H1 (cell line): ENCODE measurements at regions not wholly inside any gene's neighbourhood (a gene's known extent, or its start where the extent isn't known, plus 50 kb on each side); places are given as distances from the start of the nearest gene placed in this dataset.

Source experiments
- CTCF ChIA-PET: fragments of 300-600 bp; sonication (Branson Sonifier 250); formaldehyde crosslinking; loops from one replicate; lab custom pipeline; 2021; ENCODE audit not compliant: partially characterized antibody; lab: Charles Lee
- POLR2A ChIA-PET: fragments of 300-600 bp; sonication (Branson Sonifier 250); formaldehyde crosslinking; loops from one replicate; lab custom pipeline; 2021; ENCODE audit warnings: inconsistent platforms; ENCODE audit not compliant: partially characterized antibody; lab: Charles Lee
- DNase-seq, 2 experiments: peaks; one replicate each; pipeline versions ENCODE4 v3.0.0 to v3.0.0-alpha.2; 2010 to 2022; ENCODE audit warnings: low spot score in 2 of 2, low read depth in 1 of 2, mixed read lengths in 1 of 2
- FAIRE-seq: peaks from 2 replicates; lab custom pipeline; 2011; peaks lifted over from hg19 to GRCh38; lab: Jason Lieb, UNC
- H2AFZ ChIP-seq: 2 replicates; pipeline ENCODE4 v1.8.1; 2012; ENCODE audit warnings: low read length, inconsistent platforms
- H2AK5ac ChIP-seq: 2 replicates; pipeline ENCODE4 v1.6.1; 2013; ENCODE audit warnings: low read depth, low read length
- H2BK120ac ChIP-seq: replicated peaks from 2 replicates; pipeline ENCODE3; 2013; ENCODE audit warnings: low read depth, low read length, inconsistent platforms
- H2BK12ac ChIP-seq: 2 replicates; pipeline ENCODE4 v1.6.1; 2013; ENCODE audit warnings: low read depth, low read length
- H2BK15ac ChIP-seq: 2 replicates; pipeline ENCODE4 v1.6.1; 2013; ENCODE audit warnings: low read length
- H2BK20ac ChIP-seq: 2 replicates; pipeline ENCODE4 v1.6.1; 2013; ENCODE audit warnings: low read length
- H2BK5ac ChIP-seq: 2 replicates; pipeline ENCODE4 v1.6.1; 2013; ENCODE audit warnings: low read depth, low read length
- H3K14ac ChIP-seq: 2 replicates; pipeline ENCODE4 v1.6.1; 2013; ENCODE audit warnings: inconsistent platforms; ENCODE audit not compliant: insufficient read length
- H3K18ac ChIP-seq: 2 replicates; pipeline ENCODE4 v1.6.1; 2013; ENCODE audit warnings: low read length; ENCODE audit errors: extremely low read depth
- H3K23ac ChIP-seq: 2 replicates; pipeline ENCODE4 v1.6.1; 2013; ENCODE audit warnings: inconsistent platforms; ENCODE audit not compliant: insufficient read length
- H3K23me2 ChIP-seq: 2 replicates; pipeline ENCODE4 v1.6.1; 2013; ENCODE audit warnings: low read depth, low read length
- H3K27ac ChIP-seq: 2 replicates; pipeline ENCODE4 v1.6.1; 2011; ENCODE audit warnings: low read depth, low read length, inconsistent platforms
- H3K27me3 ChIP-seq, 4 experiments: replicated peaks in 1 of 4; 1 replicate in 1 of 4; 2 replicates in 3 of 4; pipeline versions ENCODE4 v1.6.1 to v1.8.1; 2011 to 2013; ENCODE audit warnings: low read length in 3 of 4, mild to moderate bottlenecking in 3 of 4, inconsistent platforms in 2 of 4, mixed read lengths in 2 of 4, moderate library complexity in 1 of 4; ENCODE audit not compliant: control insufficient read depth in 3 of 4, insufficient read depth in 3 of 4; ENCODE audit errors: extremely low read depth in 1 of 4
- H3K36me3 ChIP-seq, 4 experiments: 2 replicates each; pipeline versions ENCODE4 v1.6.1 to v1.8.1; 2011 to 2013; ENCODE audit warnings: mild to moderate bottlenecking in 4 of 4, low read length in 3 of 4, moderate library complexity in 2 of 4, control low read depth in 1 of 4, inconsistent platforms in 1 of 4; ENCODE audit not compliant: insufficient read depth in 4 of 4, control insufficient read depth in 2 of 4
- H3K4ac ChIP-seq: replicated peaks from 2 replicates; pipeline ENCODE3; 2013; ENCODE audit warnings: low read length, low read depth, mixed read lengths, inconsistent platforms; ENCODE audit not compliant: insufficient read length
- H3K4me1 ChIP-seq, 4 experiments: replicated peaks in 1 of 4; 1 replicate in 1 of 4; 2 replicates in 3 of 4; pipeline versions ENCODE4 v1.6.1 to v1.8.1; 2011 to 2013; ENCODE audit warnings: low read length in 3 of 4, inconsistent platforms in 2 of 4, mixed read lengths in 1 of 4; ENCODE audit not compliant: insufficient read depth in 4 of 4, control insufficient read depth in 3 of 4
- H3K4me2 ChIP-seq, 2 experiments: 2 replicates each; pipeline versions ENCODE4 v1.6.1 to v1.8.1; 2011 to 2013; ENCODE audit warnings: low read depth in 2 of 2, low read length in 2 of 2, control low read depth in 1 of 2, inconsistent platforms in 1 of 2, mild to moderate bottlenecking in 1 of 2; ENCODE audit not compliant: insufficient read depth in 1 of 2
- H3K4me3 ChIP-seq, 4 experiments: fragments of 200-600, 300-600 bp in 1 of 4; sonication (generic), shearing (Covaris generic), sonication (Bioruptor Twin) in 1 of 4; 2 replicates each; pipeline versions ENCODE4 v1.5.1 to v1.8.1; 2011 to 2016; ENCODE audit warnings: low read length in 4 of 4, low read depth in 3 of 4, control low read depth in 2 of 4, inconsistent platforms in 2 of 4, mild to moderate bottlenecking in 2 of 4, mixed read lengths in 1 of 4, moderate library complexity in 1 of 4; ENCODE audit not compliant: insufficient read depth in 2 of 4; ENCODE audit errors: extremely low read depth in 1 of 4
- H3K56ac ChIP-seq: replicated peaks from 2 replicates; pipeline ENCODE3; 2013; ENCODE audit warnings: low read depth, mild to moderate bottlenecking, mixed read lengths, low read length, inconsistent platforms; ENCODE audit not compliant: insufficient read length
- H3K79me1 ChIP-seq: 2 replicates; pipeline ENCODE4 v1.6.1; 2013; ENCODE audit warnings: low read depth, low read length, control low read depth
- H3K79me2 ChIP-seq, 2 experiments: 2 replicates each; pipeline versions ENCODE4 v1.6.1 to v1.8.1; 2012 to 2013; ENCODE audit warnings: low read length in 2 of 2, mild to moderate bottlenecking in 2 of 2, inconsistent platforms in 1 of 2; ENCODE audit not compliant: insufficient read depth in 2 of 2, control insufficient read depth in 1 of 2
- H3K9ac ChIP-seq, 4 experiments: replicated peaks in 1 of 4; 1 replicate in 1 of 4; 2 replicates in 3 of 4; pipeline versions ENCODE4 v1.6.1 to v1.8.1; 2011 to 2013; ENCODE audit warnings: low read depth in 3 of 4, low read length in 3 of 4, control low read depth in 2 of 4, mild to moderate bottlenecking in 2 of 4, moderate library complexity in 2 of 4, inconsistent platforms in 1 of 4; ENCODE audit errors: extremely low read depth in 1 of 4
- H3K9me3 ChIP-seq, 2 experiments: 2 replicates each; pipeline versions ENCODE4 v1.6.1 to v1.8.1; 2012 to 2013; ENCODE audit warnings: mild to moderate bottlenecking in 2 of 2, moderate library complexity in 2 of 2, control low read depth in 1 of 2, inconsistent platforms in 1 of 2, low read depth in 1 of 2, low read length in 1 of 2, mixed read lengths in 1 of 2; ENCODE audit not compliant: insufficient read depth in 2 of 2
- H4K20me1 ChIP-seq, 2 experiments: replicated peaks in 1 of 2; 2 replicates each; pipeline versions ENCODE3 to v1.8.1; 2011 to 2013; ENCODE audit warnings: inconsistent platforms in 2 of 2, low read length in 2 of 2, mild to moderate bottlenecking in 1 of 2; ENCODE audit not compliant: insufficient read depth in 2 of 2, control insufficient read depth in 1 of 2
- H4K5ac ChIP-seq: 2 replicates; pipeline ENCODE4 v1.6.1; 2013; ENCODE audit warnings: low read length, low read depth, mixed read lengths, inconsistent platforms; ENCODE audit not compliant: insufficient read length
- H4K8ac ChIP-seq: 2 replicates; pipeline ENCODE4 v1.8.0; 2013; ENCODE audit warnings: mild to moderate bottlenecking, moderate library complexity, low read length, inconsistent platforms; ENCODE audit not compliant: insufficient read depth; ENCODE audit errors: extremely low read depth
- H4K91ac ChIP-seq: replicated peaks from 2 replicates; pipeline ENCODE3; 2013; ENCODE audit warnings: low read length, mixed read lengths, inconsistent platforms; ENCODE audit not compliant: insufficient read length
- EGR1 ChIP-seq: IDR thresholded peaks from 2 replicates; pipeline ENCODE4 v1.6.1; 2011; ENCODE audit warnings: low read depth, low read length, borderline replicate concordance
- KDM5A ChIP-seq: fragments of 200-600 bp; IDR thresholded peaks from 2 replicates; pipeline ENCODE4 v1.7.1; 2012; ENCODE audit warnings: mild to moderate bottlenecking, low read length, inconsistent platforms, mixed read lengths
- POU5F1 ChIP-seq: IDR thresholded peaks from 2 replicates; pipeline ENCODE4 v1.6.1; 2011; ENCODE audit warnings: low read depth, mild to moderate bottlenecking, low read length, moderate library complexity
- RFX5 ChIP-seq: IDR thresholded peaks from 2 replicates; pipeline ENCODE4 v1.6.1; 2011; ENCODE audit warnings: low read depth, low read length, improper control_type of control experiment, borderline replicate concordance
- SP1 ChIP-seq: IDR thresholded peaks from 2 replicates; pipeline ENCODE4 v1.6.1; 2011; ENCODE audit warnings: low read depth, low read length
- SP2 ChIP-seq: IDR thresholded peaks from 2 replicates; pipeline ENCODE4 v1.6.1; 2012; ENCODE audit warnings: mild to moderate bottlenecking, low read length, inconsistent platforms
- TAF7 ChIP-seq: optimal IDR thresholded peaks from 2 replicates; pipeline ENCODE3; 2011; ENCODE audit warnings: low read depth, mild to moderate bottlenecking, inconsistent platforms, low read length, moderate library complexity, borderline replicate concordance
- WGBS, 2 experiments: shearing (Covaris generic) in 1 of 2; methylation state at CpG; one replicate each; pipeline versions ENCODE4 v1.1.6 to v1.1.7; 2013 to 2015; ENCODE audit warnings: low lambda C conversion rate in 2 of 2, mixed read lengths in 2 of 2, inconsistent platforms in 1 of 2, low coverage in 1 of 2, missing lambda C conversion rate in 1 of 2; ENCODE audit not compliant: insufficient replicate concordance in 2 of 2, insufficient coverage in 1 of 2, insufficient read length in 1 of 2; ENCODE audit errors: extremely low coverage in 1 of 2, missing lambda C conversion rate in 1 of 2; 5-methylcytosine and 5-hydroxymethylcytosine counted together

DNA sequence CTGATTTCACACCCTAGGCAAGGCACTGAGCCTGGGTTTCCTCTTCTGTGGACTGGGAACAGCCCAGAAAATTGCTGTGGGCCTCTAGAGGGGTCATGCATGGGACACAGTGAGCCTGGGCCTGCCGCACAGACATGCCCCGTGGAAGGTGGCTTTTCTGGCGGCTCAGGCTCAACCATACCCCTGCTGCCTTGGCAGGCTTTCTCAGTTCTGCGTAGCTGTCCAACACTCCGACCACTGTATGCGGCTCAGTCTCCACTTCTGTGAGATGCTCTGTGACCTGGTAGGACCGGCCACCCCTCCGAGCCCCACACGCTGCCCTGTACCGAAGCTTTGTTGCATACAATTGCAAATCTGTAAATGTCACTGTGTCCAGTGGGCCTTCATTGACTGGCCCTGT is 126.3 kb downstream of the UQCRFS1 start:
- Histone ChIP-seq H3K4me3 (no peak overlapping the region), H2BK120ac (no peak overlapping the region)
- TF ChIP-seq KDM5A (no peak), EGR1 (no peak), SP1 (no peak), RFX5 (no peak), TAF7 (no peak), POU5F1 (no peak), SP2 (no peak)

More for the DNA sequence above, 126.3 kb downstream of the UQCRFS1 start:
- ChIA-PET CTCF (interaction anchor here (1.1 to 1.5 kb wide), 2 partner anchors 10 to 49 kb away, joined by 3 to 4 read pairs; no protein-coding TSS in a partner anchor), POLR2A (no interaction called here)
- no peak overlapping the region for H2BK12ac ChIP-seq
- H3K9ac ChIP-seq: no peak overlapping the region
- 92% methylated on average over 10 of the region's 10 CpGs; no CpG with 5 or more reads in 1 of the 2 experiments for WGBS, 2 experiments
- no peaks in the 10 kb centered on the region for H3K27me3 ChIP-seq
- peaks cover 0 to 7% (median 3%) of the 10 kb centered on the region in 4 experiments; a peak in 5 of 7 replicates for H3K4me1 ChIP-seq
- no peaks in the 10 kb centered on the region for H3K79me2 ChIP-seq
- no peak overlapping the region for H2AK5ac ChIP-seq
- H2BK20ac ChIP-seq: no peak overlapping the region
- no peak overlapping the region for H3K4ac ChIP-seq
- peak overlapping the region; percentile 3 for H4K91ac ChIP-seq
- no peak overlapping the region for H2BK5ac ChIP-seq
- DNase-seq (no peak), FAIRE-seq (no peak)
- H3K14ac ChIP-seq: no peak overlapping the region
- H4K5ac ChIP-seq: no peak overlapping the region
- H2BK15ac ChIP-seq: no peak overlapping the region
- H3K56ac ChIP-seq: no peak overlapping the region
- H3K18ac ChIP-seq: no peak overlapping the region
- H3K27ac ChIP-seq: no peak overlapping the region
- H3K4me2 ChIP-seq: no peak overlapping the region
- H4K8ac ChIP-seq: no peak overlapping the region
- H3K23ac ChIP-seq: no peak overlapping the region
- no peaks in the 10 kb centered on the region for H3K79me1 ChIP-seq
- H3K36me3 ChIP-seq: no peaks in the 10 kb centered on the region
- H2AFZ ChIP-seq: no peak overlapping the region
- H3K9me3 ChIP-seq: no peaks in the 10 kb centered on the region
- no peaks in the 10 kb centered on the region for H4K20me1 ChIP-seq
- H3K23me2 ChIP-seq: no peaks in the 10 kb centered on the region
